ENCODE measurements at regions not wholly inside any gene's neighbourhood (a gene's known extent, or its start where the extent isn't known, plus 50 kb on each side); places are given as distances from the start of the nearest gene placed in this dataset.

- H3K36me3 ChIP-seq (ENCODE audit: control insufficient read depth, insufficient read depth, low read length), result no peaks in the 10 kb centered on the region
- H3K9me3 ChIP-seq (replicated peaks; ENCODE audit: control insufficient read depth, low read depth, low read length), result no peaks in the 10 kb centered on the region
- no peak overlapping the region for H3K4me3 ChIP-seq (ENCODE audit: low read length)
- no CpG with 5 or more reads among the region's 1 CpG for WGBS (ENCODE audit: insufficient coverage)
- H3K27me3 ChIP-seq (ENCODE audit: control insufficient read depth, insufficient read depth, low read length), result no peaks in the 10 kb centered on the region
- no peak overlapping the region for H3K27ac ChIP-seq (ENCODE audit: low read length)
- no peaks in the 10 kb centered on the region for H3K4me1 ChIP-seq (ENCODE audit: control insufficient read depth, insufficient read depth, low read length)
- DNase-seq, result no peak
Measured at GRCh38 chr5:117671551-117671950, 1096.9 kb upstream of the SEMA6A start.

- Histone ChIP-seq H3K4me3 (ENCODE audit: low read length) (no peak overlapping the region), H3K27ac (ENCODE audit: low read length) (no peak overlapping the region), H3K27me3 (ENCODE audit: control insufficient read depth, insufficient read depth, low read length) (no peaks in the 10 kb centered on the region), H3K4me1 (ENCODE audit: control insufficient read depth, insufficient read depth, low read length) (no peaks in the 10 kb centered on the region), H3K36me3 (ENCODE audit: control insufficient read depth, insufficient read depth, low read length) (no peaks in the 10 kb centered on the region), H3K9me3 (replicated peaks; ENCODE audit: control insufficient read depth, low read depth, low read length) (no peaks in the 10 kb centered on the region)
- no CpG with 5 or more reads among the region's 3 CpGs for WGBS (ENCODE audit: insufficient coverage)
- no peak for DNase-seq
Measured at GRCh38 chr5:117667105-117667504, 1092.5 kb upstream of the SEMA6A start.

- Histone ChIP-seq H3K9me3 (replicated peaks; ENCODE audit: control insufficient read depth, low read depth, low read length) (no peaks in the 10 kb centered on the region), H3K4me3 (ENCODE audit: low read length) (no peak overlapping the region), H3K4me1 (ENCODE audit: control insufficient read depth, insufficient read depth, low read length) (no peaks in the 10 kb centered on the region), H3K36me3 (ENCODE audit: control insufficient read depth, insufficient read depth, low read length) (no peaks in the 10 kb centered on the region), H3K27me3 (ENCODE audit: control insufficient read depth, insufficient read depth, low read length) (no peaks in the 10 kb centered on the region), H3K27ac (ENCODE audit: low read length) (no peak overlapping the region)
- no CpG with 5 or more reads among the region's 1 CpG for WGBS (ENCODE audit: insufficient coverage)
- no peak for DNase-seq
Measured at GRCh38 chr5:117665121-117665520, 1090.5 kb upstream of the SEMA6A start.

GRCh38 chr5:117662361-117662760, 1087.7 kb upstream of the SEMA6A start:
- no peaks in the 10 kb centered on the region for H3K27me3 ChIP-seq (ENCODE audit: control insufficient read depth, insufficient read depth, low read length)
- H3K27ac ChIP-seq (ENCODE audit: low read length), result no peak overlapping the region
- DNase-seq, result no peak
- no peaks in the 10 kb centered on the region for H3K36me3 ChIP-seq (ENCODE audit: control insufficient read depth, insufficient read depth, low read length)
- H3K9me3 ChIP-seq (replicated peaks; ENCODE audit: control insufficient read depth, low read depth, low read length), result no peaks in the 10 kb centered on the region
- WGBS (ENCODE audit: insufficient coverage), result 28% methylated on average over 2 of the region's 2 CpGs
- H3K4me3 ChIP-seq (ENCODE audit: low read length), result no peak overlapping the region
- H3K4me1 ChIP-seq (ENCODE audit: control insufficient read depth, insufficient read depth, low read length), result no peaks in the 10 kb centered on the region

- no peaks in the 10 kb centered on the region for H3K36me3 ChIP-seq (ENCODE audit: control insufficient read depth, insufficient read depth, low read length)
- 20% methylated on average over 1 of the region's 1 CpG for WGBS (ENCODE audit: insufficient coverage)
- H3K4me1 ChIP-seq (ENCODE audit: control insufficient read depth, insufficient read depth, low read length), result no peaks in the 10 kb centered on the region
- H3K9me3 ChIP-seq (replicated peaks; ENCODE audit: control insufficient read depth, low read depth, low read length), result no peaks in the 10 kb centered on the region
- no peak overlapping the region for H3K4me3 ChIP-seq (ENCODE audit: low read length)
- peak; percentile 74 for DNase-seq
- H3K27ac ChIP-seq (ENCODE audit: low read length), result no peak overlapping the region
- H3K27me3 ChIP-seq (ENCODE audit: control insufficient read depth, insufficient read depth, low read length), result no peaks in the 10 kb centered on the region
Measured at GRCh38 chr5:117657541-117657940, 1082.9 kb upstream of the SEMA6A start.

- no peaks in the 10 kb centered on the region for H3K36me3 ChIP-seq (ENCODE audit: control insufficient read depth, insufficient read depth, low read length)
- H3K4me3 ChIP-seq (ENCODE audit: low read length), result no peak overlapping the region
- no peaks in the 10 kb centered on the region for H3K9me3 ChIP-seq (replicated peaks; ENCODE audit: control insufficient read depth, low read depth, low read length)
- DNase-seq, result no peak
- H3K4me1 ChIP-seq (ENCODE audit: control insufficient read depth, insufficient read depth, low read length), result no peaks in the 10 kb centered on the region
- 67% methylated on average over 1 of the region's 3 CpGs for WGBS (ENCODE audit: insufficient coverage)
- H3K27me3 ChIP-seq (ENCODE audit: control insufficient read depth, insufficient read depth, low read length), result no peaks in the 10 kb centered on the region
- no peak overlapping the region for H3K27ac ChIP-seq (ENCODE audit: low read length)
Measured at GRCh38 chr5:117652958-117653280, 1078.3 kb upstream of the SEMA6A start.

- Histone ChIP-seq H3K27me3 (ENCODE audit: control insufficient read depth, insufficient read depth, low read length) (no peaks in the 10 kb centered on the region), H3K27ac (ENCODE audit: low read length) (peak overlapping the region; percentile 73), H3K4me1 (ENCODE audit: control insufficient read depth, insufficient read depth, low read length) (no peaks in the 10 kb centered on the region), H3K36me3 (ENCODE audit: control insufficient read depth, insufficient read depth, low read length) (no peaks in the 10 kb centered on the region), H3K9me3 (replicated peaks; ENCODE audit: control insufficient read depth, low read depth, low read length) (no peaks in the 10 kb centered on the region), H3K4me3 (ENCODE audit: low read length) (no peak overlapping the region)
- peak; percentile 88 for DNase-seq
- 17% methylated on average over 2 of the region's 4 CpGs for WGBS (ENCODE audit: insufficient coverage)
Measured at GRCh38 chr5:117652036-117652957, 1077.7 kb upstream of the SEMA6A start.

- no peaks in the 10 kb centered on the region for H3K36me3 ChIP-seq (ENCODE audit: control insufficient read depth, insufficient read depth, low read length)
- no peak overlapping the region for H3K4me3 ChIP-seq (ENCODE audit: low read length)
- H3K9me3 ChIP-seq (replicated peaks; ENCODE audit: control insufficient read depth, low read depth, low read length), result no peaks in the 10 kb centered on the region
- 80% methylated on average over 1 of the region's 3 CpGs for WGBS (ENCODE audit: insufficient coverage)
- DNase-seq, result peak; percentile 18
- H3K4me1 ChIP-seq (ENCODE audit: control insufficient read depth, insufficient read depth, low read length), result no peaks in the 10 kb centered on the region
- no peak overlapping the region for H3K27ac ChIP-seq (ENCODE audit: low read length)
- H3K27me3 ChIP-seq (ENCODE audit: control insufficient read depth, insufficient read depth, low read length), result no peaks in the 10 kb centered on the region
Measured at GRCh38 chr5:117649821-117650220, 1075.2 kb upstream of the SEMA6A start.

GRCh38 chr5:117645400-117645799, 1070.8 kb upstream of the SEMA6A start:
- Histone ChIP-seq H3K36me3 (ENCODE audit: control insufficient read depth, insufficient read depth, low read length) (no peaks in the 10 kb centered on the region), H3K27ac (ENCODE audit: low read length) (no peak overlapping the region), H3K27me3 (ENCODE audit: control insufficient read depth, insufficient read depth, low read length) (no peaks in the 10 kb centered on the region), H3K4me3 (ENCODE audit: low read length) (no peak overlapping the region), H3K4me1 (ENCODE audit: control insufficient read depth, insufficient read depth, low read length) (no peaks in the 10 kb centered on the region), H3K9me3 (replicated peaks; ENCODE audit: control insufficient read depth, low read depth, low read length) (no peaks in the 10 kb centered on the region)
- DNase-seq, result no peak

GRCh38 chr5:117638581-117638980, 1064.0 kb upstream of the SEMA6A start:
- H3K9me3 ChIP-seq (replicated peaks; ENCODE audit: control insufficient read depth, low read depth, low read length), result no peaks in the 10 kb centered on the region
- DNase-seq, result no peak
- H3K4me1 ChIP-seq (ENCODE audit: control insufficient read depth, insufficient read depth, low read length), result no peaks in the 10 kb centered on the region
- whole genome bisulfite sequencing (ENCODE audit: insufficient coverage), result no CpG with 5 or more reads among the region's 2 CpGs
- H3K4me3 ChIP-seq (ENCODE audit: low read length), result no peak overlapping the region
- H3K36me3 ChIP-seq (ENCODE audit: control insufficient read depth, insufficient read depth, low read length), result no peaks in the 10 kb centered on the region
- H3K27me3 ChIP-seq (ENCODE audit: control insufficient read depth, insufficient read depth, low read length), result no peaks in the 10 kb centered on the region
- H3K27ac ChIP-seq (ENCODE audit: low read length), result no peak overlapping the region

- Histone ChIP-seq H3K4me3 (ENCODE audit: low read length) (no peak overlapping the region), H3K27ac (ENCODE audit: low read length) (no peak overlapping the region), H3K4me1 (ENCODE audit: control insufficient read depth, insufficient read depth, low read length) (no peaks in the 10 kb centered on the region), H3K9me3 (replicated peaks; ENCODE audit: control insufficient read depth, low read depth, low read length) (no peaks in the 10 kb centered on the region), H3K36me3 (ENCODE audit: control insufficient read depth, insufficient read depth, low read length) (no peaks in the 10 kb centered on the region), H3K27me3 (ENCODE audit: control insufficient read depth, insufficient read depth, low read length) (no peaks in the 10 kb centered on the region)
- no peak for DNase-seq
- 94% methylated on average over 2 of the region's 5 CpGs for WGBS (ENCODE audit: insufficient coverage)
Measured at GRCh38 chr5:117633093-117633492, 1058.5 kb upstream of the SEMA6A start.

Measured in muscle of leg (tissue), 3 donors.